K562 (cell line): ENCODE measurements at regions not wholly inside any gene's neighbourhood (a gene's known extent, or its start where the extent isn't known, plus 50 kb on each side); places are given as distances from the start of the nearest gene placed in this dataset.

Experiments
- ATAC-seq: fragments of 200-7000 bp; cut with Tn5 transposase; 3 replicates; pipeline ENCODE4 v1.9.1; 2020; ENCODE audit warnings: moderate library complexity
- BruUV-seq: library from RNA; stranded (reverse); fragments of 400-500 nt; replicated peaks from 2 replicates; lab custom pipeline; 2021; lab: Mats Ljungman, UMichigan
- CTCF ChIA-PET: fragments of 300-600 bp; formaldehyde crosslinking; extraction: SDS; loops from one replicate; lab custom pipeline; 2021; ENCODE audit warnings: low intra/inter-chr PET ratio; lab: Yijun Ruan, JAX
- POLR2A ChIA-PET: fragments of 300-600, 350-650 bp; sonication (Branson Sonifier 250); formaldehyde crosslinking; extraction: SDS; loops from one replicate; lab custom pipeline; 2021; ENCODE audit warnings: antibody characterized with exemption, inconsistent platforms; lab: Yijun Ruan, JAX
- DNase-seq, 4 experiments: peaks; one replicate each; pipeline versions ENCODE4 v3.0.0 to v3.0.0-alpha.2; 2011 to 2018; ENCODE audit warnings: low spot score in 3 of 4, mixed read lengths in 3 of 4; ENCODE audit errors: extremely low read depth in 1 of 4
- FAIRE-seq: peaks from 2 replicates; lab custom pipeline; 2011; peaks lifted over from hg19 to GRCh38; lab: Jason Lieb, UNC
- H2AFZ ChIP-seq: 2 replicates; pipeline ENCODE4 v1.6.0; 2011; ENCODE audit warnings: low read depth, low read length, control low read depth, inconsistent platforms
- H3K27ac ChIP-seq: fragments of 200-600 bp; 3 replicates; pipeline ENCODE4 v1.8.0; 2011; ENCODE audit warnings: low read depth, mild to moderate bottlenecking, control low read depth, inconsistent platforms, low read length, moderate library complexity, mixed read lengths; ENCODE audit errors: extremely low read depth
- H3K27me3 ChIP-seq, 2 experiments: fragments of 300-600 bp in 1 of 2; 2 replicates in 1 of 2; 3 replicates in 1 of 2; pipeline versions ENCODE4 v1.6.0 to v1.8.0; 2011; ENCODE audit warnings: inconsistent platforms in 2 of 2, low read length in 2 of 2, mild to moderate bottlenecking in 1 of 2, mixed read lengths in 1 of 2, moderate library complexity in 1 of 2; ENCODE audit not compliant: control insufficient read depth in 2 of 2, insufficient read depth in 2 of 2
- H3K36me3 ChIP-seq: fragments of 300-600 bp; 3 replicates; pipeline ENCODE4 v1.8.0; 2011; ENCODE audit warnings: mild to moderate bottlenecking, low read length, inconsistent platforms; ENCODE audit not compliant: control insufficient read depth, insufficient read depth
- H3K4me1 ChIP-seq, 2 experiments: fragments of 200-600 bp in 1 of 2; replicated peaks in 1 of 2; 2 replicates in 1 of 2; 3 replicates in 1 of 2; pipeline versions ENCODE4 v1.5.1 to v1.8.0; 2011; ENCODE audit warnings: inconsistent platforms in 2 of 2, low read length in 2 of 2, mild to moderate bottlenecking in 1 of 2, mixed read lengths in 1 of 2, moderate library complexity in 1 of 2; ENCODE audit not compliant: control insufficient read depth in 2 of 2, insufficient read depth in 2 of 2
- H3K4me2 ChIP-seq: 2 replicates; pipeline ENCODE4 v1.6.1; 2011; ENCODE audit warnings: low read length, control low read depth, inconsistent platforms, mixed read lengths; ENCODE audit not compliant: insufficient read depth
- H3K4me3 ChIP-seq: fragments of 200-600 bp; sonication (generic), shearing (Covaris generic); 2 replicates; pipeline ENCODE4 v1.5.1; 2016; ENCODE audit warnings: control low read depth, inconsistent platforms
- H3K79me2 ChIP-seq: fragments of 200-600 bp; 3 replicates; pipeline ENCODE4 v1.8.0; 2011; ENCODE audit warnings: low read length, inconsistent platforms; ENCODE audit not compliant: control insufficient read depth, insufficient read depth
- H3K9ac ChIP-seq, 2 experiments: 2 replicates each; pipeline versions ENCODE4 v1.6.0 to v1.6.1; 2011; ENCODE audit warnings: low read depth in 2 of 2, low read length in 2 of 2, control low read depth in 1 of 2, inconsistent platforms in 1 of 2, mild to moderate bottlenecking in 1 of 2, mixed read lengths in 1 of 2; ENCODE audit not compliant: insufficient read depth in 1 of 2
- H3K9me1 ChIP-seq: one replicate; pipeline ENCODE4 v1.6.0; 2011; ENCODE audit warnings: inconsistent platforms, mild to moderate bottlenecking, low read length, moderate library complexity; ENCODE audit not compliant: control insufficient read depth, insufficient read depth
- H3K9me3 ChIP-seq: replicated peaks from 2 replicates; pipeline ENCODE4 v1.5.1; 2011; ENCODE audit warnings: low read depth, low read length, inconsistent platforms; ENCODE audit not compliant: control insufficient read depth, insufficient read depth
- H4K20me1 ChIP-seq: replicated peaks from 2 replicates; pipeline ENCODE4 v1.6.1; 2011; ENCODE audit warnings: low read length, inconsistent platforms, mixed read lengths; ENCODE audit not compliant: control insufficient read depth, insufficient read depth
- GTF2F1 ChIP-seq: IDR thresholded peaks from 2 replicates; pipeline ENCODE4 v1.6.1; 2011; ENCODE audit warnings: low read depth, low read length, improper control_type of control experiment
- HLTF ChIP-seq: fragments of 450-650 bp; IDR thresholded peaks from 2 replicates; pipeline ENCODE4 v1.6.1; 2016
- MTA3 ChIP-seq: fragments of 450-650 bp; formaldehyde crosslinking; IDR thresholded peaks from 2 replicates; pipeline ENCODE4 v1.6.1; 2017; ENCODE audit warnings: mild to moderate bottlenecking, borderline replicate concordance
- NFE2L1 ChIP-seq: fragments of 450-650 bp; IDR thresholded peaks from 2 replicates; pipeline ENCODE4 v1.6.1; 2016; ENCODE audit warnings: missing genetic modification characterization, low read depth, mild to moderate bottlenecking, missing compliant biosample characterization, moderate library complexity, borderline replicate concordance
- RBBP5 ChIP-seq: fragments of 200-600 bp; sonication (generic); IDR thresholded peaks from 2 replicates; pipeline ENCODE4 v1.6.1; 2012; ENCODE audit warnings: borderline replicate concordance, mild to moderate bottlenecking, low read length, control low read depth, inconsistent platforms; ENCODE audit not compliant: insufficient read depth, poor library complexity, severe bottlenecking
- SOX6 ChIP-seq: fragments of 450-650 bp; IDR thresholded peaks from 2 replicates; pipeline ENCODE4 v1.6.1; 2014; ENCODE audit warnings: mild to moderate bottlenecking
- ZNF212 ChIP-seq: fragments of 450-650 bp; formaldehyde crosslinking; IDR thresholded peaks from 2 replicates; pipeline ENCODE4 v1.4.0; 2020; ENCODE audit warnings: mild to moderate bottlenecking
- ZNF239 ChIP-seq: fragments of 250-450 bp; sonication (Bioruptor Pico); IDR thresholded peaks from 2 replicates; pipeline ENCODE4 v1.4.0; 2020; ENCODE audit warnings: mild to moderate bottlenecking
- ZNF830 ChIP-seq: fragments of 250-450 bp; sonication (Bioruptor Pico); IDR thresholded peaks from 2 replicates; pipeline ENCODE4 v1.5.0; 2021; ENCODE audit warnings: mild to moderate bottlenecking
- WGBS: fragments of 100-300 bp; shearing (Covaris generic); methylation state at CpG from one replicate; pipeline ENCODE4 v1.1.6; 2016; ENCODE audit warnings: low coverage, mixed read lengths; ENCODE audit not compliant: insufficient coverage; ENCODE audit errors: missing lambda C conversion rate; 5-methylcytosine and 5-hydroxymethylcytosine counted together
- in situ Hi-C: fragments of 300-500 bp; cut with MboI; formaldehyde crosslinking; loops from 4 replicates; pipeline ENCODE4 v1.15.0; 2018; ENCODE audit warnings: inconsistent platforms, mixed read lengths
- intact Hi-C: fragments of 100-400 bp; cut with micrococcal nuclease; formaldehyde crosslinking; loops from 2 replicates; pipeline ENCODE4 v1.14.2; 2022
- TF ChIP-seq, protein P1 (sequence below): sonication (generic); formaldehyde crosslinking; IDR thresholded peaks from 2 replicates; pipeline ENCODE4 v1.8.0; 2022; ENCODE audit warnings: mild to moderate bottlenecking, low read depth, missing genetic modification reagents
- TF ChIP-seq, protein P2 (sequence below): fragments of 450-650 bp; formaldehyde crosslinking; IDR thresholded peaks from 2 replicates; pipeline ENCODE4 v1.4.0; 2022; ENCODE audit warnings: missing genetic modification characterization

DNA sequence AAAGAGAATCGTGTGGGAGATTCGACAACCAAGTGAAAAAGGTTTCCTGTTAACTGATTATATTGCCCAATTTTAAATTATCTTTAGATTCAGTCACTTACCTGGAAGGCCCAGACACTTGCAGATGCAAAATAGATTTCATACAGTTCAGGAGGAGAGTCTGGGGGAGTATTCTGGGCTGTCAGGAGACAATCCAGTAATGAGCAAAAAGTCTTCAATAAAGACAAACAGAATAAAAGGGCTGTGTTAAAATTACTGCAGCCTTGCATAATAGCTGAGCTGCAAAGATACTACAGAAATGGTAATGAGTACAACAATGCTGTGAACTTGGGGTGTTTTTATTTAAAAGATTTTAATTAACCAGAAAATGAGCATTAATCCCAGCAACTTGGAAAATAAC is 303.6 kb downstream of the SP3 start:
- Histone ChIP-seq H2AFZ (no peak overlapping the region), H3K4me2 (no peak overlapping the region), H3K79me2 (no peaks in the 10 kb centered on the region), H3K4me1 (no peaks in the 10 kb centered on the region), H3K9me1 (no peaks in the 10 kb centered on the region), H3K9me3 (no peaks in the 10 kb centered on the region), H3K27ac (no peak overlapping the region), H3K4me3 (no peak overlapping the region), H4K20me1 (no peaks in the 10 kb centered on the region), H3K36me3 (no peaks in the 10 kb centered on the region), H3K9ac (no peak overlapping the region), H3K27me3 (peaks cover 14 to 30% of the 10 kb centered on the region in 2 experiments; a peak in 4 of 5 replicates)
- intact Hi-C loops (no loop called here), in situ Hi-C loops (no loop called here)
- ChIA-PET POLR2A (interaction anchor here (0.5 kb wide), 1 partner anchor 75 kb away, joined by 4 read pairs; no protein-coding TSS in a partner anchor), CTCF (no interaction called here)
- no peak for TF ChIP-seq SOX6
- TF ChIP-seq RBBP5, result no peak
- no peak for TF ChIP-seq NFE2L1 (tag)
- no peak for TF ChIP-seq ZNF239
- TF ChIP-seq MTA3, result no peak
- no peak for TF ChIP-seq GTF2F1
- TF ChIP-seq, protein P1, sequence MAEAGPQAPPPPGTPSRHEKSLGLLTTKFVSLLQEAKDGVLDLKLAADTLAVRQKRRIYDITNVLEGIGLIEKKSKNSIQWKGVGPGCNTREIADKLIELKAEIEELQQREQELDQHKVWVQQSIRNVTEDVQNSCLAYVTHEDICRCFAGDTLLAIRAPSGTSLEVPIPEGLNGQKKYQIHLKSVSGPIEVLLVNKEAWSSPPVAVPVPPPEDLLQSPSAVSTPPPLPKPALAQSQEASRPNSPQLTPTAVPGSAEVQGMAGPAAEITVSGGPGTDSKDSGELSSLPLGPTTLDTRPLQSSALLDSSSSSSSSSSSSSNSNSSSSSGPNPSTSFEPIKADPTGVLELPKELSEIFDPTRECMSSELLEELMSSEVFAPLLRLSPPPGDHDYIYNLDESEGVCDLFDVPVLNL (CRISPR knock-in tag), result no peak
- no peak for TF ChIP-seq ZNF830 (CRISPR knock-in tag)
- no peak for TF ChIP-seq HLTF
- TF ChIP-seq, protein P2, sequence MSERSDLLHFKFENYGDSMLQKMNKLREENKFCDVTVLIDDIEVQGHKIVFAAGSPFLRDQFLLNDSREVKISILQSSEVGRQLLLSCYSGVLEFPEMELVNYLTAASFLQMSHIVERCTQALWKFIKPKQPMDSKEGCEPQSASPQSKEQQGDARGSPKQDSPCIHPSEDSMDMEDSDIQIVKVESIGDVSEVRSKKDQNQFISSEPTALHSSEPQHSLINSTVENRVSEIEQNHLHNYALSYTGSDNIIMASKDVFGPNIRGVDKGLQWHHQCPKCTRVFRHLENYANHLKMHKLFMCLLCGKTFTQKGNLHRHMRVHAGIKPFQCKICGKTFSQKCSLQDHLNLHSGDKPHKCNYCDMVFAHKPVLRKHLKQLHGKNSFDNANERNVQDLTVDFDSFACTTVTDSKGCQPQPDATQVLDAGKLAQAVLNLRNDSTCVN (CRISPR knock-in tag), result no peak
- no peak for TF ChIP-seq ZNF212 (CRISPR knock-in tag)
- ATAC-seq (no peak), FAIRE-seq (no peak), DNase-seq (no peak)
- BruUV-seq, result no TSS peak
- WGBS, result 0% methylated on average over 2 of the region's 2 CpGs
